B cell (primary cell): ENCODE measurements at regions not wholly inside any gene's neighbourhood (a gene's known extent, or its start where the extent isn't known, plus 50 kb on each side); places are given as distances from the start of the nearest gene placed in this dataset.

Experiments
- ATAC-seq: fragments of 200-7000 bp; cut with Tn5 transposase; one replicate; pipeline ENCODE4 v1.10.0; 2021; ENCODE audit warnings: low read depth, mild to moderate bottlenecking, moderate number of reproducible peaks, moderate library complexity
- CTCF ChIA-PET: fragments of 350-600 bp; sonication (Branson Sonifier 250); formaldehyde crosslinking; loops from one replicate; lab custom pipeline; 2021; ENCODE audit warnings: antibody characterized with exemption, inconsistent platforms; lab: Charles Lee
- POLR2A ChIA-PET: fragments of 350-600 bp; sonication (Branson Sonifier 250); formaldehyde crosslinking; loops from one replicate; lab custom pipeline; 2021; ENCODE audit warnings: antibody characterized with exemption; lab: Charles Lee
- DNase-seq: peaks from one replicate; pipeline ENCODE4 v3.0.0; 2013
- H2AFZ ChIP-seq: 2 replicates; pipeline ENCODE4 v1.6.1; 2012; ENCODE audit warnings: mild to moderate bottlenecking, low read depth, low read length; ENCODE audit not compliant: insufficient read depth, poor library complexity, severe bottlenecking
- H3K27ac ChIP-seq, 2 donors: 1 replicate in 1 of 2; 2 replicates in 1 of 2; pipeline ENCODE4 v1.5.1; 2012 to 2013; ENCODE audit warnings: low read length in 2 of 2, mild to moderate bottlenecking in 2 of 2, moderate library complexity in 1 of 2
- H3K27me3 ChIP-seq, 4 experiments: fragments of 200-600 bp in 1 of 4; sonication (generic) in 1 of 4; replicated peaks in 1 of 4; 1 replicate in 2 of 4; 2 replicates in 2 of 4; pipeline versions ENCODE4 v1.6.1 to v1.7.0; 2013 to 2016; ENCODE audit warnings: low read length in 3 of 4, mild to moderate bottlenecking in 2 of 4, mixed read lengths in 1 of 4, moderate library complexity in 1 of 4; ENCODE audit not compliant: insufficient read depth in 4 of 4, control insufficient read depth in 3 of 4; ENCODE audit errors: control extremely low read depth in 1 of 4
- H3K36me3 ChIP-seq, 2 experiments: replicated peaks in 1 of 2; 1 replicate in 1 of 2; 2 replicates in 1 of 2; pipeline versions ENCODE4 v1.6.1 to v1.7.1; 2013; ENCODE audit warnings: low read length in 1 of 2; ENCODE audit not compliant: insufficient read depth in 2 of 2, control insufficient read depth in 1 of 2; ENCODE audit errors: control extremely low read depth in 1 of 2, extremely low read depth in 1 of 2
- H3K4me1 ChIP-seq, 2 donors: fragments of 200-600 bp in 1 of 2; sonication (generic) in 1 of 2; 1 replicate in 1 of 2; 2 replicates in 1 of 2; pipeline versions ENCODE4 v1.5.1 to v1.6.1; 2013 to 2017; ENCODE audit warnings: low read length in 2 of 2; ENCODE audit not compliant: control insufficient read depth in 2 of 2, insufficient read depth in 2 of 2
- H3K4me2 ChIP-seq: replicated peaks from 2 replicates; pipeline ENCODE3; 2012; ENCODE audit warnings: mild to moderate bottlenecking, low read depth, low read length; ENCODE audit not compliant: poor library complexity, severe bottlenecking
- H3K4me3 ChIP-seq, 5 experiments: fragments of 200-600 bp in 1 of 5; sonication (generic) in 1 of 5; 1 replicate in 3 of 5; 2 replicates in 2 of 5; pipeline versions ENCODE4 v1.5.1 to v1.7.0; 2011 to 2016; ENCODE audit warnings: low read length in 4 of 5, mild to moderate bottlenecking in 4 of 5, low read depth in 2 of 5, control low read depth in 1 of 5, moderate library complexity in 1 of 5; ENCODE audit not compliant: insufficient read depth in 1 of 5; ENCODE audit errors: control extremely low read depth in 1 of 5, extremely low read depth in 1 of 5
- H3K79me2 ChIP-seq: fragments of 200-600 bp; sonication (generic); one replicate; pipeline ENCODE4 v1.6.0; 2016; ENCODE audit warnings: low read length; ENCODE audit not compliant: control insufficient read depth, insufficient read depth
- H3K9ac ChIP-seq: fragments of 200-600 bp; sonication (generic); 2 replicates; pipeline ENCODE4 v1.6.1; 2017; ENCODE audit warnings: mild to moderate bottlenecking, low read length, moderate library complexity
- H3K9me3 ChIP-seq, 3 donors: one replicate each; pipeline versions ENCODE4 v1.6.1 to v1.7.1; 2013; ENCODE audit warnings: low read length in 2 of 3; ENCODE audit not compliant: control insufficient read depth in 2 of 3, insufficient read depth in 1 of 3; ENCODE audit errors: control extremely low read depth in 1 of 3
- H4K20me1 ChIP-seq: 2 replicates; pipeline ENCODE4 v1.6.0; 2012; ENCODE audit warnings: mild to moderate bottlenecking, low read length; ENCODE audit not compliant: insufficient read depth, control insufficient read depth, poor library complexity, severe bottlenecking
- H3K27ac Mint-ChIP-seq: one replicate; pipeline ENCODE4 v1.8.0; 2021; ENCODE audit warnings: mixed read lengths
- H3K27me3 Mint-ChIP-seq: one replicate; pipeline ENCODE4 v1.8.0; 2021; ENCODE audit warnings: mixed read lengths
- H3K4me1 Mint-ChIP-seq: one replicate; pipeline ENCODE4 v1.8.0; 2021; ENCODE audit warnings: mixed read lengths
- H3K4me3 Mint-ChIP-seq: one replicate; pipeline ENCODE4 v1.8.0; 2021; ENCODE audit warnings: mixed read lengths
- H3K9me3 Mint-ChIP-seq: one replicate; pipeline ENCODE4 v1.8.0; 2022; ENCODE audit warnings: mixed read lengths; ENCODE audit not compliant: insufficient read depth
- CTCF ChIP-seq: fragments of 200-600 bp; IDR thresholded peaks from one replicate; pipeline ENCODE4 v1.8.0; 2022; ENCODE audit warnings: antibody characterized with exemption, mild to moderate bottlenecking
- EZH2 ChIP-seq: IDR thresholded peaks from 2 replicates; pipeline ENCODE4 v1.6.1; 2012; ENCODE audit warnings: borderline replicate concordance, low read depth, mild to moderate bottlenecking, moderate library complexity, low read length; ENCODE audit not compliant: insufficient read depth, poor library complexity, severe bottlenecking
- WGBS: methylation state at CpG from one replicate; pipeline ENCODE4 v1.1.5; 2013; ENCODE audit warnings: missing lambda C conversion rate; ENCODE audit not compliant: insufficient coverage; 5-methylcytosine and 5-hydroxymethylcytosine counted together
- intact Hi-C: fragments of 100-400 bp; cut with micrococcal nuclease; formaldehyde crosslinking; loops from one replicate; pipeline ENCODE4 v1.10.0; 2022

DNA sequence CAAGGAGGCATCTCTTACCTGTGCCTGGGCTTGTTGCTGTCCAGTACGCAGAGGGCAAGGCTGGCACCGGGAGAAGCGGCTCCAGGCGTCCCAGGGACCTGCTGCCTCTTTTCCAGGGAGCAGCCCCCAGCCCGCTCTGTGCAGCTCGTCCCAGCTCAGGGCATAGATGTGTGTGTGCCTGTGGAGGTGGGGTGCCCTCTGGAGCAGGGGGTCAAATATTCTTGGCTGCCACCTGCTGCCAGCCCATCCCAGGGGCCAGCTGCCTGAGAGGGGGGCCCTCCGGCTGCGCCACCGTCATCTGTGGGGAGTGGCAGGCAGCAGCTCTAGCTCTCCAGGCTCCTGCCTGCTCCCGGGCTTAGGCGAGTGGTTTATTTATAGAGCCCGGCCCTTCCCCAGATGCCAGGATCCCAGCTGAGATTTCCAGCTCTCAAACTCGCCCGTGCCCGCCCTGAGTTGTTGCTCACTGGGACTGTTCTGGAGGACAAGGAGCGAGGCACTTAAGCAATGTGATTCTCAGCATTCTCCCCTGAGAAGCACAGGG, 87.5 kb downstream of the RTL6 start:
- H3K27me3 Mint-ChIP-seq = peaks cover 7% of the 10 kb centered on the region
- Histone ChIP-seq H3K79me2 (no peaks in the 10 kb centered on the region), H3K27ac (no peak overlapping the region), H3K9ac (no peak overlapping the region), H3K4me3 (no peak overlapping the region), H3K4me2 (no peak overlapping the region), H3K36me3 (no peaks in the 10 kb centered on the region), H3K4me1 (no peaks in the 10 kb centered on the region), H4K20me1 (no peaks in the 10 kb centered on the region), H3K27me3 (no peaks in the 10 kb centered on the region), H3K9me3 (peaks cover 0 to 1% (median 0%) of the 10 kb centered on the region in 3 donors), H2AFZ (no peak overlapping the region)
- ChIA-PET POLR2A (no interaction called here), CTCF (no interaction called here)
- H3K27ac Mint-ChIP-seq = no peak overlapping the region
- ATAC-seq (no peak), DNase-seq (no peak)
- H3K9me3 Mint-ChIP-seq = no peaks in the 10 kb centered on the region
- TF ChIP-seq EZH2 (no peak), CTCF (no peak)
- no peak overlapping the region for H3K4me3 Mint-ChIP-seq
- H3K4me1 Mint-ChIP-seq = no peaks in the 10 kb centered on the region
- intact Hi-C loops = no loop called here
- WGBS = 88% methylated on average over 16 of the region's 16 CpGs

DNA sequence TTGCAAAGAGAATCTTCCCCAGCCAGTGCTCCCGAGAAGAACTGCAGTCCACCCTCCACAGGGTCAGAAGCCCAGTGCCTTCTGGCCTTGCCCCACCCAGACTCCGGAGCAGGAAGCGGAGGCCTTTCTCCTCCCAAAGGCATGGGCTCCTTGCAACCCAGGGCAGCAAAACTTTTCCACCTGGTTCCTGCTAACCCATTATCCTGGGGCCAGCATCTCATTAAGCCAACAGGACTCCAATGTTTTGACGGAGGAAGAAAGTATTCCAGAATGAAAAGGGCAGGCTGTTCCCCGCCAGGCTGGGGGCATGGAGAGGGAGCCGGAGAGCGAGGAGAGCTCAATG, 88.1 kb downstream of the RTL6 start:
- CTCF ChIA-PET = no interaction called here

More for the DNA sequence above, 88.1 kb downstream of the RTL6 start:
- H3K4me3 ChIP-seq = no peak overlapping the region
- no peak overlapping the region for H3K9ac ChIP-seq
- no peaks in the 10 kb centered on the region for H3K4me1 ChIP-seq
- ATAC-seq = no peak
- no peak overlapping the region for H3K27ac ChIP-seq
- no peak for DNase-seq
- TF ChIP-seq EZH2 (no peak), CTCF (no peak)
- no peaks in the 10 kb centered on the region for H3K27me3 ChIP-seq
- Mint-ChIP-seq H3K9me3 (no peaks in the 10 kb centered on the region), H3K4me3 (no peak overlapping the region), H3K4me1 (no peaks in the 10 kb centered on the region), H3K27me3 (peaks cover 7% of the 10 kb centered on the region), H3K27ac (no peak overlapping the region)
- 87% methylated on average over 3 of the region's 7 CpGs for WGBS
- no peak overlapping the region for H2AFZ ChIP-seq
- H3K36me3 ChIP-seq = no peaks in the 10 kb centered on the region
- no peaks in the 10 kb centered on the region for H4K20me1 ChIP-seq
- H3K79me2 ChIP-seq = no peaks in the 10 kb centered on the region
- H3K9me3 ChIP-seq = no peaks in the 10 kb centered on the region
- POLR2A ChIA-PET = no interaction called here
- intact Hi-C loops = no loop called here
- H3K4me2 ChIP-seq = no peak overlapping the region
